Upper lobe of left lung (tissue), 6 donors: ENCODE measurements at regions not wholly inside any gene's neighbourhood (a gene's known extent, or its start where the extent isn't known, plus 50 kb on each side); places are given as distances from the start of the nearest gene placed in this dataset.

Source experiments
- ATAC-seq, 2 donors: fragments of 200-7000 bp; cut with Tn5 transposase; one replicate each; pipeline ENCODE4 v1.9.1; 2022; ENCODE audit warnings: mild to moderate bottlenecking in 2 of 2, moderate library complexity in 2 of 2; ENCODE audit not compliant: low FRiP score in 2 of 2
- DNase-seq, 2 donors: peaks; one replicate each; pipeline ENCODE4 v3.0.0-alpha.2; 2019 to 2020
- H3K27ac ChIP-seq, 4 donors: fragments of 200-600 bp; sonication (generic); one replicate each; pipeline ENCODE4 v1.5.1; 2016 to 2019
- H3K27me3 ChIP-seq, 4 donors: fragments of 200-600 bp; sonication (generic); one replicate each; pipeline ENCODE4 v1.5.1; 2017 to 2019
- H3K36me3 ChIP-seq, 4 donors: fragments of 200-600 bp; sonication (generic); one replicate each; pipeline ENCODE4 v1.5.1; 2016 to 2019
- H3K4me1 ChIP-seq, 4 donors: fragments of 200-600 bp; sonication (generic); one replicate each; pipeline ENCODE4 v1.5.1; 2018 to 2019
- H3K4me3 ChIP-seq, 4 donors: fragments of 200-600 bp; sonication (generic); one replicate each; pipeline ENCODE4 v1.5.1; 2017 to 2019; ENCODE audit warnings: mild to moderate bottlenecking in 2 of 4, moderate library complexity in 1 of 4
- H3K9me3 ChIP-seq, 4 donors: fragments of 200-600 bp; sonication (generic); one replicate each; pipeline ENCODE4 v1.5.1; 2018 to 2019
- EP300 ChIP-seq, 4 donors: sonication (generic); formaldehyde crosslinking; IDR thresholded peaks; one replicate each; pipeline ENCODE4 v1.5.1; 2017; ENCODE audit warnings: antibody characterized with exemption in 4 of 4, control low read depth in 2 of 4
- POLR2A ChIP-seq, 4 donors: fragments of 450-650 bp; IDR thresholded peaks; one replicate each; pipeline ENCODE4 v1.5.1; 2016 to 2017; ENCODE audit warnings: antibody characterized with exemption in 4 of 4, mild to moderate bottlenecking in 2 of 4
- POLR2AphosphoS5 ChIP-seq, 2 donors: sonication (generic); formaldehyde crosslinking; IDR thresholded peaks; one replicate each; pipeline ENCODE4 v1.5.1; 2017; ENCODE audit warnings: antibody characterized with exemption in 2 of 2
- WGBS, 2 donors: methylation state at CpG; one replicate each; pipeline ENCODE4 v1.1.5; 2017 to 2018; 5-methylcytosine and 5-hydroxymethylcytosine counted together
- TF ChIP-seq, protein P1 (sequence below), 6 experiments: fragments of 450-650 bp in 4 of 6; fragments of 200-600 bp in 2 of 6; sonication (generic) in 2 of 6; IDR thresholded peaks; one replicate each; pipeline ENCODE4 v1.5.1; 2016 to 2019; ENCODE audit warnings: antibody characterized with exemption in 6 of 6
- donor health status: DM: no; HTN: no; CAD: no; lungs with moderate emphysema.
- donor health status: DM: no; HTN: yes; CAD: no; lungs with severe emphysema.

DNA sequence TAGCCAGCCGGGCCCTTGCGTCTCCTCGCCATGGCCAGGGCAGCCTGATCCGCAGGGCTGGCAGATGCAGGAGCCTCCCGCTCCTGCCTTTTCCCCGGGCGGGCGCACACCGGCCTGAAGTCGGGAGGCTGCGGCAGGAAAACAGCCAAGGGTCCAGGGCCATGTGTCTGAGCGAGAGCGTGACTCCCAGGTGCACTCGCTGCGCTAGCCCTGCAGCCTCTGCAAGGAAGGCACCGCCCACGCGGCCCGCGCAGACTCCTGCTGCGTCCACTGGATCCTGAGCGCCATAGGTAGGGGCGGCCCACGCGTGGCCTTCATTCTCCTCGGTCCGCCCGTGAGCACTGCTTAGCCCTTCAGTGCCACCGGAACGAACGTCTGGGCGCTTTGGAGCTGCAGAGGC, 379.9 kb downstream of the TRAM1L1 start:
- 95 to 99% methylated on average over 18 to 30 of the region's 32 CpGs for WGBS, 2 donors
- peaks cover 0 to 6% (median 0%) of the 10 kb centered on the region in 4 donors for H3K9me3 ChIP-seq
- H3K4me3 ChIP-seq, result no peak overlapping the region
- ATAC-seq (peak; percentile 14 to 44), DNase-seq (peak in 1 of 2 donors; percentile 77)
- no peak overlapping the region for H3K27ac ChIP-seq
- no peaks in the 10 kb centered on the region for H3K4me1 ChIP-seq
- TF ChIP-seq POLR2AphosphoS5 (IDR thresholded peaks at IDR 0.05) (no peak), POLR2A (IDR thresholded peaks at IDR 0.05) (no peak)
- H3K36me3 ChIP-seq, result no peaks in the 10 kb centered on the region
- H3K27me3 ChIP-seq, result no peaks in the 10 kb centered on the region

DNA sequence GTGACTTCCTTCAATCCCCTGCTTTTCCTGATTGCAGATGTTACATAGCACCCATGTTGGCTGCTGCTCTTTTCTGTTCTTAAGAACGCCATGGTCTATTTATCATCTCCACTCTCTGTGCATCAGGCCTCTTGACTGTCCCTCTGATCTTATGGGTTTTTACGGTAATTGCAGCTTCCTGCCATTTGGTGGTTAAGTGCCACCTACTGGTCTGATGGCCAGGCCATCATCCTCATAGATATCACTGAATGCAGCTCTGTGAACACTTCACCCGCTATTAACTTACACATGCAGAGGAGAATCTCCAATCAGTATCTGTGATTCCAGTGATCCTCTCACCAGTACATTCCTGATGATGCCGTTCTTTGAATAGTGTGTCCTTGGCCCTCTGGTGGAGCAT, 382.4 kb downstream of the TRAM1L1 start:
- ATAC-seq, result no peak
- WGBS, 2 donors, result 75 to 88% methylated on average over 4 of the region's 4 CpGs
- H3K27me3 ChIP-seq, result no peaks in the 10 kb centered on the region

DNA sequence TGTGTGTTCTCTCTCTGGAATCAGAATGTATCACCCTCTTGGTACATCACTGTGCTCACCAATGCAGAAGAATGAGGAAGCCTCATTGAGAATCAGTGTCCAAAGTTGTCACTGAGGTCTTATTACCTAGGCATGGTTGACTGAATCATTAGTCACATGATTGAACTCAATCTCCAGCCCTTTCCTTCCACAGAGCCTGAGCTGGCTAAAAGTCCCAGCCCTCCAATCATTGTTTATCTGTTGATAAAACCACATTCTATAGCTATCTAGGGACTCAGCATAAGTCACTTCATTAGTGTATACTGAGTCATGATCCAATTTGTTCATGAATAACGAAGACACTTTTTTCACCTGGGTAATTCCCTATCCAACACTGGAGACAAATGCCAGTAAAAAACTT, 396.8 kb downstream of the TRAM1L1 start:
- no peak overlapping the region for H3K4me3 ChIP-seq
- TF ChIP-seq, protein P1, sequence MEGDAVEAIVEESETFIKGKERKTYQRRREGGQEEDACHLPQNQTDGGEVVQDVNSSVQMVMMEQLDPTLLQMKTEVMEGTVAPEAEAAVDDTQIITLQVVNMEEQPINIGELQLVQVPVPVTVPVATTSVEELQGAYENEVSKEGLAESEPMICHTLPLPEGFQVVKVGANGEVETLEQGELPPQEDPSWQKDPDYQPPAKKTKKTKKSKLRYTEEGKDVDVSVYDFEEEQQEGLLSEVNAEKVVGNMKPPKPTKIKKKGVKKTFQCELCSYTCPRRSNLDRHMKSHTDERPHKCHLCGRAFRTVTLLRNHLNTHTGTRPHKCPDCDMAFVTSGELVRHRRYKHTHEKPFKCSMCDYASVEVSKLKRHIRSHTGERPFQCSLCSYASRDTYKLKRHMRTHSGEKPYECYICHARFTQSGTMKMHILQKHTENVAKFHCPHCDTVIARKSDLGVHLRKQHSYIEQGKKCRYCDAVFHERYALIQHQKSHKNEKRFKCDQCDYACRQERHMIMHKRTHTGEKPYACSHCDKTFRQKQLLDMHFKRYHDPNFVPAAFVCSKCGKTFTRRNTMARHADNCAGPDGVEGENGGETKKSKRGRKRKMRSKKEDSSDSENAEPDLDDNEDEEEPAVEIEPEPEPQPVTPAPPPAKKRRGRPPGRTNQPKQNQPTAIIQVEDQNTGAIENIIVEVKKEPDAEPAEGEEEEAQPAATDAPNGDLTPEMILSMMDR (IDR thresholded peaks at IDR 0.05), result no peak
- TF ChIP-seq POLR2AphosphoS5 (IDR thresholded peaks at IDR 0.05), result no peak
- no peak for TF ChIP-seq POLR2A (IDR thresholded peaks at IDR 0.05)
- TF ChIP-seq EP300 (IDR thresholded peaks at IDR 0.05), result no peak
- H3K9me3 ChIP-seq, result no peaks in the 10 kb centered on the region
- H3K4me1 ChIP-seq, result no peaks in the 10 kb centered on the region
- no peaks in the 10 kb centered on the region for H3K36me3 ChIP-seq
- H3K27ac ChIP-seq, result no peak overlapping the region
- ATAC-seq (no peak), DNase-seq (no peak)
- WGBS, 2 donors, result 92 to 100% methylated on average over 1 of the region's 1 CpG
- no peaks in the 10 kb centered on the region for H3K27me3 ChIP-seq

More for the DNA sequence above, 382.4 kb downstream of the TRAM1L1 start:
- H3K4me1 ChIP-seq, result no peaks in the 10 kb centered on the region
- H3K36me3 ChIP-seq, result no peaks in the 10 kb centered on the region
- no peak for DNase-seq
- no peak overlapping the region for H3K4me3 ChIP-seq
- TF ChIP-seq EP300 (IDR thresholded peaks at IDR 0.05) (no peak), POLR2A (IDR thresholded peaks at IDR 0.05) (no peak), POLR2AphosphoS5 (IDR thresholded peaks at IDR 0.05) (no peak)
- TF ChIP-seq, protein P1 (IDR thresholded peaks at IDR 0.05), result no peak
- H3K27ac ChIP-seq, result no peak overlapping the region
- H3K9me3 ChIP-seq, result peaks cover 0 to 6% (median 0%) of the 10 kb centered on the region in 4 donors

DNA sequence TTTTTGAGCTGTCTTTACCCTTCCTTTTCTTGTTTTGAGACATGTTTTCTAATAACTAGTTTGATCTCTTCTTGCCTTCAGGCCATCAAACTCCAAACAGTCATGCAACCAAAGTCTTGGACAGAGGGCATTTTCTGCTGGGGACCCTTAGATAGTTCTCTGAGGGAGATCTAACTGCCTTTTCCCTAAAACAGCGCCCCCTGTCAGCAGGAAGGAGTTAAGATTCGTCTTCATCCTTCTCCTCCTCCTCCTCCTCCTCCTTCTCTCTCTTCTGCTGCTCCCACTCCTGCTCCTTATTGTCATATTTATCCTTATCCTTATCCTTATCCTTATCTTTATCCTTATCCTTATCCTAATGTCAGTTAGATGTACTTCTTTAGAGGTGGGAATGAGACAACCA, 417.2 kb downstream of the TRAM1L1 start:
- H3K36me3 ChIP-seq, result no peaks in the 10 kb centered on the region
- no peak for ATAC-seq
- no peaks in the 10 kb centered on the region for H3K9me3 ChIP-seq
- no peaks in the 10 kb centered on the region for H3K4me1 ChIP-seq
- no peaks in the 10 kb centered on the region for H3K27me3 ChIP-seq
- TF ChIP-seq POLR2AphosphoS5 (IDR thresholded peaks at IDR 0.05), result no peak
- TF ChIP-seq POLR2A (IDR thresholded peaks at IDR 0.05), result no peak
- no peak for DNase-seq
- 22 to 41% methylated on average over 2 of the region's 2 CpGs for WGBS, 2 donors
- H3K4me3 ChIP-seq, result no peak overlapping the region
- no peak overlapping the region for H3K27ac ChIP-seq

GRCh38 chr4:116665716-116666115, 419.7 kb downstream of the TRAM1L1 start:
- no peak for ATAC-seq
- no peaks in the 10 kb centered on the region for H3K4me1 ChIP-seq
- WGBS, 2 donors, result 79 to 90% methylated on average over 1 of the region's 1 CpG

DNA sequence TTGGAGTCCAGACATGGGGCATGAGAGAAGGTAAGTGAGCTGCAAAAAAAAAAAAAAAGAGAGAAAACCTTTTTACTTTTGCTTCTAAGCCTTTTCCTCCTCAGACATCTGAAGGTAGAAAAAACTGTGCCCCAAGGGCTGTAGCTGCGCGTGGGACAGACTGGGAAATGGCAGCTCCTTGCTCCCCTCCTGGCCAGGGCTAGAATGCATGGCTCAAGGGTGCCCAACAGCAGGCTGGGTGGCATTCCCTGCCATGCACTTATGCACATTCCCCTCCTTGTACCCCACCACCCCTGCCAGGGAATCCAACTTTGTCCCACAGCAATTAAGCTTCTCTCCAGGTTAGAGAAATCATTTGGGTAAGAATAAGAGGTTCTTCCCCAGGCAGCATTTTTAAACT, 421.2 kb downstream of the TRAM1L1 start:
- H3K27me3 ChIP-seq, result no peaks in the 10 kb centered on the region
- no peaks in the 10 kb centered on the region for H3K4me1 ChIP-seq
- no peak for TF ChIP-seq EP300 (IDR thresholded peaks at IDR 0.05)
- TF ChIP-seq POLR2AphosphoS5 (IDR thresholded peaks at IDR 0.05), result no peak
- no peak for TF ChIP-seq POLR2A (IDR thresholded peaks at IDR 0.05)
- TF ChIP-seq, protein P1 (IDR thresholded peaks at IDR 0.05), result no peak
- no peak overlapping the region for H3K27ac ChIP-seq
- ATAC-seq, result peak in 1 of 2 donors; percentile 67
- WGBS, 2 donors, result 92 to 94% methylated on average over 2 of the region's 2 CpGs
- peaks cover 0 to 8% (median 0%) of the 10 kb centered on the region in 4 donors for H3K9me3 ChIP-seq
- DNase-seq, result no peak
- H3K4me3 ChIP-seq, result no peak overlapping the region
- no peaks in the 10 kb centered on the region for H3K36me3 ChIP-seq

More at GRCh38 chr4:116665716-116666115, 419.7 kb downstream of the TRAM1L1 start:
- no peak overlapping the region for H3K4me3 ChIP-seq
- no peak for DNase-seq
- no peak for TF ChIP-seq EP300 (IDR thresholded peaks at IDR 0.05)
- TF ChIP-seq, protein P1 (IDR thresholded peaks at IDR 0.05), result no peak
- TF ChIP-seq POLR2A (IDR thresholded peaks at IDR 0.05), result no peak
- TF ChIP-seq POLR2AphosphoS5 (IDR thresholded peaks at IDR 0.05), result no peak
- no peaks in the 10 kb centered on the region for H3K9me3 ChIP-seq
- H3K27ac ChIP-seq, result no peak overlapping the region
- H3K36me3 ChIP-seq, result no peaks in the 10 kb centered on the region
- no peaks in the 10 kb centered on the region for H3K27me3 ChIP-seq
